OCI-LY1 (cell line): ENCODE measurements at regions not wholly inside any gene's neighbourhood (a gene's known extent, or its start where the extent isn't known, plus 50 kb on each side); places are given as distances from the start of the nearest gene placed in this dataset.
"Not testable (repeated sequence)": the region's sequence is repeated elsewhere in the genome, so short reads cannot be mapped to it uniquely, and the experiment has no call there.

Experiments used
- H2AFZ ChIP-seq: fragments of 200-600 bp; sonication (generic), shearing (Covaris generic); 2 replicates; pipeline ENCODE4 v1.6.0; 2014; ENCODE audit warnings: antibody characterized with exemption, mild to moderate bottlenecking, low read length
- H3F3A ChIP-seq: fragments of 200-600 bp; sonication (generic), shearing (Covaris generic); 2 replicates; pipeline ENCODE4 v1.6.0; 2014; ENCODE audit warnings: mild to moderate bottlenecking, antibody characterized with exemption, low read length, moderate library complexity; ENCODE audit not compliant: insufficient read depth
- H3K27ac ChIP-seq: fragments of 200-600 bp; sonication (generic); 2 replicates; pipeline ENCODE4 v1.5.1; 2014; ENCODE audit warnings: low read length, mixed run types, mild to moderate bottlenecking, low read depth; ENCODE audit not compliant: poor library complexity, severe bottlenecking
- H3K27me3 ChIP-seq: fragments of 200-600 bp; sonication (generic); 2 replicates; pipeline ENCODE4 v1.6.0; 2014; ENCODE audit warnings: antibody characterized with exemption, mild to moderate bottlenecking, low read length, moderate library complexity; ENCODE audit not compliant: insufficient read depth
- H3K36me3 ChIP-seq: fragments of 200-600 bp; sonication (generic); 2 replicates; pipeline ENCODE4 v1.6.1; 2014; ENCODE audit warnings: mild to moderate bottlenecking, antibody characterized with exemption, low read length, moderate library complexity, mixed read lengths; ENCODE audit not compliant: insufficient read depth
- H3K4me1 ChIP-seq: fragments of 200-600 bp; sonication (generic); 2 replicates; pipeline ENCODE4 v1.5.1; 2014; ENCODE audit warnings: mild to moderate bottlenecking, low read length, moderate library complexity; ENCODE audit not compliant: insufficient read depth, severe bottlenecking
- H3K4me2 ChIP-seq: fragments of 200-600 bp; sonication (generic), shearing (Covaris generic); 2 replicates; pipeline ENCODE4 v1.6.1; 2014; ENCODE audit warnings: low read length
- H3K4me3 ChIP-seq: fragments of 200-600 bp; sonication (generic); 2 replicates; pipeline ENCODE4 v1.5.1; 2014; ENCODE audit warnings: low read length, low read depth, mild to moderate bottlenecking, mixed read lengths; ENCODE audit not compliant: poor library complexity, severe bottlenecking
- H3K79me2 ChIP-seq: fragments of 200-600 bp; shearing (Covaris generic); 2 replicates; pipeline ENCODE4 v1.6.1; 2016; ENCODE audit warnings: mixed run types, low read length, mixed read lengths; ENCODE audit not compliant: insufficient read depth
- H3K9ac ChIP-seq: fragments of 200-600 bp; sonication (generic), shearing (Covaris generic); 2 replicates; pipeline ENCODE4 v1.6.1; 2014; ENCODE audit warnings: mild to moderate bottlenecking, low read length, mixed read lengths
- H3K9me2 ChIP-seq: fragments of 200-600 bp; sonication (generic), shearing (Covaris generic); 2 replicates; pipeline ENCODE4 v1.6.1; 2014; ENCODE audit warnings: low read depth, mild to moderate bottlenecking, low read length, mixed read lengths
- H3K9me3 ChIP-seq: fragments of 200-600 bp; shearing (Covaris generic); 2 replicates; pipeline ENCODE4 v1.6.1; 2014; ENCODE audit warnings: low read length, mixed read lengths
- H4K20me1 ChIP-seq: fragments of 200-600 bp; sonication (generic), shearing (Covaris generic); 2 replicates; pipeline ENCODE4 v1.6.0; 2016; ENCODE audit warnings: mild to moderate bottlenecking, low read length; ENCODE audit not compliant: insufficient read depth
- CTCF ChIP-seq: fragments of 200-600 bp; sonication (generic), shearing (Covaris generic); IDR thresholded peaks from 2 replicates; pipeline ENCODE4 v1.5.1; 2017; ENCODE audit warnings: mild to moderate bottlenecking, antibody characterized with exemption, low read length, moderate library complexity, mixed read lengths
- EZH2 ChIP-seq: fragments of 200-600 bp; sonication (generic), shearing (Covaris generic); IDR thresholded peaks from 2 replicates; pipeline ENCODE4 v1.8.0; 2017; ENCODE audit warnings: borderline replicate concordance, mixed run types, mild to moderate bottlenecking, antibody characterized with exemption, low read length, moderate library complexity, mixed read lengths

DNA sequence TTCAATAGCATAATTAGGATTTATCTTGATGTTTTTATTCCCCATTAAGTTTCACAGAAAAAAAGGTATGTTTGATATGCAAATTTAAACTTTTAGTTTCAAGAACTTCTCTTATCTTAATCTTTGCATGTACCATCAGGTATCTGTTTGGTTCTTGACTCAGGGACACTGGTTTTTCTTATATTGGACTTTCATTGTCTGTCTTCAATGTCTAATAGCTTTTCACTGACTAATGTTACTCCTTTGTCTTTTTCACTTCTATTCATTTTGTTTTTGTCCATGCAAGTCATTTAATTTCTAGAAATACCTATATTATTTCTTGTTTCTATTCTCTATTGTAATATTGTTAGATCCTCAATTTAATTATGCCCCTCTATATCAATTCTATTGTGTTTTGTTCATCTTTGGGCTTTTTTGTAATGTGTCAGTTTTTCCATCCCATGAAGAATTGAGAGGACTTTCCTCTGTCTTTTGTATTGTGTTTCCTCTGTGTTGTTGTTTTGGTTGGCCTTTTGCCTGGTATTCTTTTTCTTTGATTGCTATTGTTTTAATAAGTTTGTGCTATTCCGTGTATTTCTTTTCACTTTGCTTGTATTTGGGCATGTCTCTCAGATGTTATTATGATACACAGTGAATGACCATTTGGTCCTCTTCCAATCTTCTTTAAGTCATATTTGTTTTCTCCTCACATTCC is 58.3 kb upstream of the ANKRD10 start:
- Histone ChIP-seq H3K9ac (no peak overlapping the region), H3F3A (no peaks in the 10 kb centered on the region), H4K20me1 (no peaks in the 10 kb centered on the region), H3K4me1 (no peaks in the 10 kb centered on the region), H3K36me3 (no peaks in the 10 kb centered on the region), H3K9me2 (no peaks in the 10 kb centered on the region), H3K4me2 (no peak overlapping the region), H3K79me2 (no peaks in the 10 kb centered on the region), H2AFZ (no peak overlapping the region), H3K4me3 (no peak overlapping the region), H3K9me3 (no peaks in the 10 kb centered on the region), H3K27me3 (no peaks in the 10 kb centered on the region), H3K27ac (no peak overlapping the region)
- TF ChIP-seq EZH2 (no peak), CTCF (no peak)

DNA sequence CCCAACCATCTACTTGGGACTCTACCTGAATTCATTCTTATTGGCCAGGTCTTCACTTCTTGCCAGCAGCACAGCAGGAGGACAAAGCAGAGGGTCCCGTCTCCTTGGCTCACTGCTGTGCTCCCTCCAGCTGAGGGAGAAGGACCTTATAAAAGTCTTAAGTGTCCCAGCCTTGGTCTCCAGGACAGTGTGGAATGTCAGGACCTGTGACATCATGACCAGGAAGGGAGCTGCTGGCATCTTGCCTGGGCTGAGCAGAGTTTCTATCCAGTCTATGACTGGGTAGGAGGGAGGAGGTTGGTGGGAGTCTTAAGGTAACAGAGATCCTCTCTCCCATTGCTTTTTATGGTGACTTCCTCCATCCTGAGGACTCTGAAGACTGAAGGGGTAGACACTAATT is 56.6 kb upstream of the ANKRD10 start:
- Histone ChIP-seq H3K4me1 (no peaks in the 10 kb centered on the region), H3K36me3 (no peaks in the 10 kb centered on the region), H3K9me3 (no peaks in the 10 kb centered on the region), H2AFZ (no peak overlapping the region), H3K27me3 (no peaks in the 10 kb centered on the region), H3K27ac (no peak overlapping the region), H3K9ac (no peak overlapping the region), H4K20me1 (no peaks in the 10 kb centered on the region), H3K9me2 (no peaks in the 10 kb centered on the region), H3K4me3 (no peak overlapping the region), H3K4me2 (no peak overlapping the region), H3F3A (no peaks in the 10 kb centered on the region), H3K79me2 (no peaks in the 10 kb centered on the region)
- no peak for TF ChIP-seq CTCF
- TF ChIP-seq EZH2, result no peak

DNA sequence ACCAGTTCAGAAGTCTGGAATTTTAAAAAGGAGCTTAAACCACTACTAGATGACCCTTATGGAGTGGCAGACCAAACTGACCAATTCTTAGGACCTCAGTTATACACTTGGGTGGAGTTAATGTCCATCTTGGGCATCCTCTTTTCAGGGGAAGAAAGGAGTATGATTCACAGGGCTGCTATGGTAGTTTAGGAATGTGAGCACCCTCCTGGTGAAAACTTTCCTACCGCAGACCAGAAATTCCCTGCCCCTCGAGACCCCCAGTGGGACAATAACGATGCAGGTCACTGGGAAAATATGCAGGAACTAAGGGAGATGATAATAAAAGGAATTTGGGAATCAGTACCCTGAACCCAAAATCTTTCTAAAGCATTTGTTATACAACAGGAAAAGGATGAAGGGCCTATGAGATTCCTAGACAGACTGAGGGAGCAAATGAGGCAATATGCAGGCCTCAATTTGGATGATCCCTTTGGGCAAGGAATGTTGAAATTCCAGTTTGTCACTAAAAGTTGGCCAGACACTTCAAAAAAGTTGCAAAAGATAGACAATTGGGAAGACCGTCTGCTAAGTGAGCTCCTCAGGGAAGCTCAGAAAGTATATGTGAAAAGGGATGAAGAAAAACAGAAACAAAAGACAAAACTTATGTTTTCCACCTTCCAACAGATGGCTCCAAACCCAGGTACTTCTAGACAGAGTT is 52.4 kb upstream of the ANKRD10 start:
- not testable (repeated sequence) for H3K36me3 ChIP-seq, H3K9ac ChIP-seq, H3K27ac ChIP-seq, H4K20me1 ChIP-seq, H3K4me2 ChIP-seq, H2AFZ ChIP-seq, H3K4me3 ChIP-seq, H3F3A ChIP-seq, H3K4me1 ChIP-seq, H3K79me2 ChIP-seq, H3K9me2 ChIP-seq, H3K27me3 ChIP-seq, H3K9me3 ChIP-seq

GRCh38 chr13:110965755-110966134 is 50.9 kb upstream of the ANKRD10 start:
- H4K20me1 ChIP-seq, result no peaks in the 10 kb centered on the region
- no peak overlapping the region for H2AFZ ChIP-seq
- no peaks in the 10 kb centered on the region for H3K79me2 ChIP-seq
- H3K9me2 ChIP-seq, result no peaks in the 10 kb centered on the region
- H3K36me3 ChIP-seq, result no peaks in the 10 kb centered on the region
- H3K27ac ChIP-seq, result no peak overlapping the region
- no peaks in the 10 kb centered on the region; the same call in 1 of the 2 replicates for H3K27me3 ChIP-seq
- H3K9ac ChIP-seq, result no peak overlapping the region
- no peak overlapping the region for H3K4me3 ChIP-seq
- no peak overlapping the region for H3K4me2 ChIP-seq
- H3K4me1 ChIP-seq, result no peaks in the 10 kb centered on the region
- no peaks in the 10 kb centered on the region for H3F3A ChIP-seq
- H3K9me3 ChIP-seq, result peaks cover 13% of the 10 kb centered on the region; the same call in 1 of the 2 replicates
- TF ChIP-seq EZH2, result no peak
- no peak for TF ChIP-seq CTCF
